Activated T-helper 1 cell treated with anti-CD3 and anti-CD28 coated beads, Interleukin-2, amount 50 U/mL, for 16 hours (primary cell): ENCODE measurements at regions not wholly inside any gene's neighbourhood (a gene's known extent, or its start where the extent isn't known, plus 50 kb on each side); places are given as distances from the start of the nearest gene placed in this dataset.

Source experiments
- DNase-seq, 2 donors: peaks; one replicate each; pipeline ENCODE4 v3.0.0-alpha.2; 2020; ENCODE audit warnings: low read depth in 1 of 2, low spot score in 1 of 2

GRCh38 chr2:220041447-220041846 is 414.0 kb downstream of the SLC4A3 start:
- no peak for DNase-seq

GRCh38 chr2:220043155-220043989 is 415.9 kb downstream of the SLC4A3 start:
- no peak for DNase-seq

GRCh38 chr2:220043990-220044335 is 416.5 kb downstream of the SLC4A3 start:
- DNase-seq: no peak

- no peak for DNase-seq
Measured at GRCh38 chr2:220044383-220044782, 417.0 kb downstream of the SLC4A3 start.

GRCh38 chr2:220046507-220046906 is 419.1 kb downstream of the SLC4A3 start:
- DNase-seq: no peak

GRCh38 chr2:220051716-220052115 is 424.3 kb downstream of the SLC4A3 start:
- no peak for DNase-seq

- no peak for DNase-seq
Measured at GRCh38 chr2:220053919-220054318, 426.5 kb downstream of the SLC4A3 start.

- DNase-seq: no peak
Measured at GRCh38 chr2:220057391-220057790, 430.0 kb downstream of the SLC4A3 start.

- no peak for DNase-seq
Measured at GRCh38 chr2:220057916-220058315, 430.5 kb downstream of the SLC4A3 start.

GRCh38 chr2:220064111-220065030 is 436.9 kb downstream of the SLC4A3 start:
- no peak for DNase-seq

- DNase-seq: no peak
Measured at GRCh38 chr2:220065581-220065980, 438.2 kb downstream of the SLC4A3 start.

GRCh38 chr2:220068846-220069245 is 441.4 kb downstream of the SLC4A3 start:
- no peak for DNase-seq

- no peak for DNase-seq
Measured at GRCh38 chr2:220070349-220070748, 442.9 kb downstream of the SLC4A3 start.

- DNase-seq: no peak
Measured at GRCh38 chr2:220071696-220072095, 444.3 kb downstream of the SLC4A3 start.

GRCh38 chr2:220072669-220073220 is 445.3 kb downstream of the SLC4A3 start:
- DNase-seq: no peak

GRCh38 chr2:220075835-220076234 is 448.4 kb downstream of the SLC4A3 start:
- no peak for DNase-seq

- no peak for DNase-seq
Measured at GRCh38 chr2:220076734-220077133, 449.3 kb downstream of the SLC4A3 start.

GRCh38 chr2:220077488-220077887 is 450.1 kb downstream of the SLC4A3 start:
- DNase-seq: no peak

GRCh38 chr2:220078439-220078838 is 451.0 kb downstream of the SLC4A3 start:
- no peak for DNase-seq

GRCh38 chr2:220079595-220079994 is 452.2 kb downstream of the SLC4A3 start:
- no peak for DNase-seq

GRCh38 chr2:220081171-220081570 is 453.7 kb downstream of the SLC4A3 start:
- DNase-seq: no peak

- DNase-seq: no peak
Measured at GRCh38 chr2:220090050-220090449, 462.6 kb downstream of the SLC4A3 start.
